GM23338 (cell line): ENCODE measurements at regions not wholly inside any gene's neighbourhood (a gene's known extent, or its start where the extent isn't known, plus 50 kb on each side); places are given as distances from the start of the nearest gene placed in this dataset.

Source experiments
- ATAC-seq: fragments of 200-7000 bp; cut with Tn5 transposase; 3 replicates; pipeline ENCODE4 v1.9.1; 2020
- DNase-seq: peaks from one replicate; pipeline ENCODE4 v3.0.0-alpha.2; 2015; ENCODE audit warnings: low spot score
- H2AFZ ChIP-seq: fragments of 200-600 bp; sonication (generic); 2 replicates; pipeline ENCODE4 v1.8.0; 2016; ENCODE audit warnings: antibody characterized with exemption, mild to moderate bottlenecking, moderate library complexity
- H3F3A ChIP-seq: fragments of 200-600 bp; sonication (generic); replicated peaks from 2 replicates; pipeline ENCODE4 v1.8.0; 2017; ENCODE audit warnings: antibody characterized with exemption, mixed run types, low read depth
- H3K27ac ChIP-seq: fragments of 200-600 bp; sonication (generic); 2 replicates; pipeline ENCODE4 v1.6.1; 2016; ENCODE audit warnings: low read depth
- H3K27me3 ChIP-seq: fragments of 200-600 bp; sonication (generic); 2 replicates; pipeline ENCODE4 v1.8.0; 2016; ENCODE audit warnings: mild to moderate bottlenecking, mixed run types, moderate library complexity; ENCODE audit not compliant: insufficient read depth
- H3K36me3 ChIP-seq: fragments of 200-600 bp; sonication (generic); 2 replicates; pipeline ENCODE4 v1.8.0; 2016; ENCODE audit warnings: mild to moderate bottlenecking; ENCODE audit not compliant: insufficient read depth
- H3K4me1 ChIP-seq: fragments of 200-600 bp; sonication (generic); 2 replicates; pipeline ENCODE4 v1.8.0; 2016; ENCODE audit warnings: mild to moderate bottlenecking, moderate library complexity; ENCODE audit not compliant: insufficient read depth
- H3K4me2 ChIP-seq: fragments of 200-600 bp; sonication (generic); 2 replicates; pipeline ENCODE4 v1.7.1; 2017; ENCODE audit warnings: mixed run types
- H3K4me3 ChIP-seq: fragments of 200-600 bp; sonication (generic); 2 replicates; pipeline ENCODE4 v1.6.1; 2016; ENCODE audit warnings: mixed run types
- H3K79me2 ChIP-seq: fragments of 200-600 bp; sonication (generic); replicated peaks from 2 replicates; pipeline ENCODE4 v1.8.0; 2017; ENCODE audit warnings: mild to moderate bottlenecking; ENCODE audit not compliant: insufficient read depth
- H3K9me2 ChIP-seq: fragments of 200-600 bp; sonication (generic); 2 replicates; pipeline ENCODE4 v1.8.0; 2017; ENCODE audit not compliant: insufficient read depth
- H4K20me1 ChIP-seq: fragments of 200-600 bp; sonication (generic); replicated peaks from 2 replicates; pipeline ENCODE4 v1.8.0; 2017; ENCODE audit warnings: mild to moderate bottlenecking; ENCODE audit not compliant: insufficient read depth
- H3K27ac Mint-ChIP-seq: 2 replicates; pipeline ENCODE4 v1.8.0; 2020; ENCODE audit warnings: inconsistent platforms, mild to moderate bottlenecking, moderate library complexity, mixed read lengths
- H3K27me3 Mint-ChIP-seq: 3 replicates; pipeline ENCODE4 v1.8.0; 2022; ENCODE audit warnings: low read depth, mild to moderate bottlenecking, moderate library complexity, mixed read lengths, inconsistent platforms; ENCODE audit not compliant: insufficient read depth, poor library complexity
- H3K36me3 Mint-ChIP-seq: 3 replicates; pipeline ENCODE4 v1.8.0; 2021; ENCODE audit warnings: low read depth, mild to moderate bottlenecking, inconsistent platforms, moderate library complexity, mixed read lengths
- H3K4me1 Mint-ChIP-seq: 3 replicates; pipeline ENCODE4 v1.8.0; 2020; ENCODE audit warnings: mild to moderate bottlenecking, inconsistent platforms, mixed read lengths
- H3K4me3 Mint-ChIP-seq: 3 replicates; pipeline ENCODE4 v1.8.0; 2021; ENCODE audit warnings: moderate library complexity, mild to moderate bottlenecking, inconsistent platforms, mixed read lengths
- H3K9me3 Mint-ChIP-seq: 3 replicates; pipeline ENCODE4 v1.8.0; 2020; ENCODE audit warnings: moderate library complexity, mild to moderate bottlenecking, inconsistent platforms, mixed read lengths
- CREB1 ChIP-seq: fragments of 250-450 bp; sonication (Bioruptor Pico); IDR thresholded peaks from 2 replicates; pipeline ENCODE4 v1.5.0; 2020; ENCODE audit warnings: low read depth, mild to moderate bottlenecking, moderate library complexity
- ETS1 ChIP-seq: IDR thresholded peaks from 2 replicates; pipeline ENCODE4 v1.6.1; 2016; ENCODE audit warnings: antibody characterized with exemption
- EZH2 ChIP-seq: fragments of 200-600 bp; sonication (generic); IDR thresholded peaks from one replicate; pipeline ENCODE4 v1.8.0; 2017; ENCODE audit warnings: antibody characterized with exemption, mild to moderate bottlenecking, low read depth; ENCODE audit not compliant: unreplicated experiment
- EZH2phosphoT487 ChIP-seq: fragments of 200-600 bp; sonication (generic); IDR thresholded peaks from one replicate; pipeline ENCODE4 v1.8.1; 2018; ENCODE audit warnings: antibody characterized with exemption; ENCODE audit not compliant: unreplicated experiment
- JUNB ChIP-seq: IDR thresholded peaks from one replicate; pipeline ENCODE4 v1.6.1; 2016; ENCODE audit warnings: antibody characterized with exemption; ENCODE audit not compliant: unreplicated experiment
- NANOG ChIP-seq: IDR thresholded peaks from 2 replicates; pipeline ENCODE4 v1.6.1; 2016; ENCODE audit warnings: antibody characterized with exemption, borderline replicate concordance
- POLR2AphosphoS5 ChIP-seq: IDR thresholded peaks from 2 replicates; pipeline ENCODE4 v1.6.1; 2016; ENCODE audit warnings: antibody characterized with exemption, low read depth
- REST ChIP-seq: IDR thresholded peaks from one replicate; pipeline ENCODE4 v1.6.1; 2018; ENCODE audit warnings: antibody characterized with exemption; ENCODE audit not compliant: unreplicated experiment
- STAT1 ChIP-seq: IDR thresholded peaks from one replicate; pipeline ENCODE4 v1.6.1; 2016; ENCODE audit warnings: antibody characterized with exemption; ENCODE audit not compliant: unreplicated experiment
- ZNF114 ChIP-seq: fragments of 250-450 bp; sonication (Bioruptor Pico); IDR thresholded peaks from 2 replicates; pipeline ENCODE4 v1.5.0; 2020; ENCODE audit warnings: mild to moderate bottlenecking, moderate library complexity
- ZNF331 ChIP-seq: fragments of 250-450 bp; sonication (Bioruptor Pico); IDR thresholded peaks from 2 replicates; pipeline ENCODE4 v1.5.0; 2020; ENCODE audit warnings: low read depth, mild to moderate bottlenecking, moderate library complexity
- TF ChIP-seq, protein P1 (sequence below): fragments of 250-450 bp; sonication (Bioruptor Pico); IDR thresholded peaks from 2 replicates; pipeline ENCODE4 v1.5.0; 2020; ENCODE audit warnings: mild to moderate bottlenecking, moderate library complexity
- TF ChIP-seq, protein P2 (sequence below), 2 experiments: fragments of 200-600 bp in 1 of 2; sonication (generic) in 1 of 2; conservative IDR thresholded peaks; 2 replicates each; pipeline versions ENCODE4 v1.5.1 to v1.6.1; 2016 to 2017; ENCODE audit warnings: antibody characterized with exemption in 2 of 2, low read depth in 2 of 2, mild to moderate bottlenecking in 2 of 2, moderate library complexity in 1 of 2

DNA sequence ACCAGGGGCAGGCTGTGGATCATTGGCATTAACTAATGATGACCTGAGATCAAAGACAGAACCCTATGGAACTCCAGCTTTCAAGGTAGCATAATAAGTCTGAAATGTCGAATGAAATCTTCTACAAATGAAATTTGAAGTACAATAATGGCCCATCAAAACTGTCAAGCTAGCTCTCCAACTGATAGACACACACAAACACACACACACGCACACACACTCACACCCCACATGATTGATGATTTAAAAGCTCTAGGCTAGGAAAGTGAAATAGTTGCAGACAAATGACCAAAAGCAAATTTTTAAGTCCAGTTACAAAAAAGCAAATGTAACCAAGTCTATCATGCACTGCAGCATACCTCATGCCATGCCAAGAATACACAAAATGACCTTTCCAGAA lies 655.7 kb downstream of the C4orf33 start:
- Mint-ChIP-seq H3K9me3 (no peaks in the 10 kb centered on the region), H3K36me3 (no peaks in the 10 kb centered on the region), H3K4me3 (no peak overlapping the region), H3K4me1 (peaks cover 8% of the 10 kb centered on the region), H3K27me3 (no peaks in the 10 kb centered on the region), H3K27ac (no peak overlapping the region)
- Histone ChIP-seq H3K27ac (no peak overlapping the region), H3K9me2 (no peaks in the 10 kb centered on the region), H3F3A (no peaks in the 10 kb centered on the region), H3K36me3 (no peaks in the 10 kb centered on the region), H3K4me3 (no peak overlapping the region), H4K20me1 (no peaks in the 10 kb centered on the region), H3K79me2 (no peaks in the 10 kb centered on the region), H3K4me1 (no peaks in the 10 kb centered on the region), H2AFZ (no peak overlapping the region), H3K27me3 (no peaks in the 10 kb centered on the region), H3K4me2 (no peak overlapping the region)
- no peak for ATAC-seq
- TF ChIP-seq ZNF331 (CRISPR knock-in tag) (no peak), EZH2phosphoT487 (no peak), NANOG (no peak), ZNF114 (CRISPR knock-in tag) (no peak), POLR2AphosphoS5 (no peak), REST (no peak), CREB1 (CRISPR knock-in tag) (no peak), ETS1 (no peak), JUNB (no peak), EZH2 (no peak), STAT1 (no peak)
- TF ChIP-seq, protein P1, sequence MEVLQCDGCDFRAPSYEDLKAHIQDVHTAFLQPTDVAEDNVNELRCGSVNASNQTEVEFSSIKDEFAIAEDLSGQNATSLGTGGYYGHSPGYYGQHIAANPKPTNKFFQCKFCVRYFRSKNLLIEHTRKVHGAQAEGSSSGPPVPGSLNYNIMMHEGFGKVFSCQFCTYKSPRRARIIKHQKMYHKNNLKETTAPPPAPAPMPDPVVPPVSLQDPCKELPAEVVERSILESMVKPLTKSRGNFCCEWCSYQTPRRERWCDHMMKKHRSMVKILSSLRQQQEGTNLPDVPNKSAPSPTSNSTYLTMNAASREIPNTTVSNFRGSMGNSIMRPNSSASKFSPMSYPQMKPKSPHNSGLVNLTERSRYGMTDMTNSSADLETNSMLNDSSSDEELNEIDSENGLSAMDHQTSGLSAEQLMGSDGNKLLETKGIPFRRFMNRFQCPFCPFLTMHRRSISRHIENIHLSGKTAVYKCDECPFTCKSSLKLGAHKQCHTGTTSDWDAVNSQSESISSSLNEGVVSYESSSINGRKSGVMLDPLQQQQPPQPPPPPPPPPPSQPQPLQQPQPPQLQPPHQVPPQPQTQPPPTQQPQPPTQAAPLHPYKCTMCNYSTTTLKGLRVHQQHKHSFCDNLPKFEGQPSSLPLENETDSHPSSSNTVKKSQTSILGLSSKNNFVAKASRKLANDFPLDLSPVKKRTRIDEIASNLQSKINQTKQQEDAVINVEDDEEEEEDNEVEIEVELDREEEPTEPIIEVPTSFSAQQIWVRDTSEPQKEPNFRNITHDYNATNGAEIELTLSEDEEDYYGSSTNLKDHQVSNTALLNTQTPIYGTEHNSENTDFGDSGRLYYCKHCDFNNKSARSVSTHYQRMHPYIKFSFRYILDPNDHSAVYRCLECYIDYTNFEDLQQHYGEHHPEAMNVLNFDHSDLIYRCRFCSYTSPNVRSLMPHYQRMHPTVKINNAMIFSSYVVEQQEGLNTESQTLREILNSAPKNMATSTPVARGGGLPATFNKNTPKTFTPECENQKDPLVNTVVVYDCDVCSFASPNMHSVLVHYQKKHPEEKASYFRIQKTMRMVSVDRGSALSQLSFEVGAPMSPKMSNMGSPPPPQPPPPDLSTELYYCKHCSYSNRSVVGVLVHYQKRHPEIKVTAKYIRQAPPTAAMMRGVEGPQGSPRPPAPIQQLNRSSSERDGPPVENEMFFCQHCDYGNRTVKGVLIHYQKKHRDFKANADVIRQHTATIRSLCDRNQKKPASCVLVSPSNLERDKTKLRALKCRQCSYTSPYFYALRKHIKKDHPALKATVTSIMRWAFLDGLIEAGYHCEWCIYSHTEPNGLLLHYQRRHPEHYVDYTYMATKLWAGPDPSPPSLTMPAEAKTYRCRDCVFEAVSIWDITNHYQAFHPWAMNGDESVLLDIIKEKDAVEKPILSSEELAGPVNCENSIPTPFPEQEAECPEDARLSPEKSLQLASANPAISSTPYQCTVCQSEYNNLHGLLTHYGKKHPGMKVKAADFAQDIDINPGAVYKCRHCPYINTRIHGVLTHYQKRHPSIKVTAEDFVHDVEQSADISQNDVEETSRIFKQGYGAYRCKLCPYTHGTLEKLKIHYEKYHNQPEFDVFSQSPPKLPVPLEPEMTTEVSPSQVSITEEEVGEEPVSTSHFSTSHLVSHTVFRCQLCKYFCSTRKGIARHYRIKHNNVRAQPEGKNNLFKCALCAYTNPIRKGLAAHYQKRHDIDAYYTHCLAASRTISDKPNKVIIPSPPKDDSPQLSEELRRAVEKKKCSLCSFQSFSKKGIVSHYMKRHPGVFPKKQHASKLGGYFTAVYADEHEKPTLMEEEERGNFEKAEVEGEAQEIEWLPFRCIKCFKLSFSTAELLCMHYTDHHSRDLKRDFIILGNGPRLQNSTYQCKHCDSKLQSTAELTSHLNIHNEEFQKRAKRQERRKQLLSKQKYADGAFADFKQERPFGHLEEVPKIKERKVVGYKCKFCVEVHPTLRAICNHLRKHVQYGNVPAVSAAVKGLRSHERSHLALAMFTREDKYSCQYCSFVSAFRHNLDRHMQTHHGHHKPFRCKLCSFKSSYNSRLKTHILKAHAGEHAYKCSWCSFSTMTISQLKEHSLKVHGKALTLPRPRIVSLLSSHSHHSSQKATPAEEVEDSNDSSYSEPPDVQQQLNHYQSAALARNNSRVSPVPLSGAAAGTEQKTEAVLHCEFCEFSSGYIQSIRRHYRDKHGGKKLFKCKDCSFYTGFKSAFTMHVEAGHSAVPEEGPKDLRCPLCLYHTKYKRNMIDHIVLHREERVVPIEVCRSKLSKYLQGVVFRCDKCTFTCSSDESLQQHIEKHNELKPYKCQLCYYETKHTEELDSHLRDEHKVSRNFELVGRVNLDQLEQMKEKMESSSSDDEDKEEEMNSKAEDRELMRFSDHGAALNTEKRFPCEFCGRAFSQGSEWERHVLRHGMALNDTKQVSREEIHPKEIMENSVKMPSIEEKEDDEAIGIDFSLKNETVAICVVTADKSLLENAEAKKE, result no peak
- TF ChIP-seq, protein P2, sequence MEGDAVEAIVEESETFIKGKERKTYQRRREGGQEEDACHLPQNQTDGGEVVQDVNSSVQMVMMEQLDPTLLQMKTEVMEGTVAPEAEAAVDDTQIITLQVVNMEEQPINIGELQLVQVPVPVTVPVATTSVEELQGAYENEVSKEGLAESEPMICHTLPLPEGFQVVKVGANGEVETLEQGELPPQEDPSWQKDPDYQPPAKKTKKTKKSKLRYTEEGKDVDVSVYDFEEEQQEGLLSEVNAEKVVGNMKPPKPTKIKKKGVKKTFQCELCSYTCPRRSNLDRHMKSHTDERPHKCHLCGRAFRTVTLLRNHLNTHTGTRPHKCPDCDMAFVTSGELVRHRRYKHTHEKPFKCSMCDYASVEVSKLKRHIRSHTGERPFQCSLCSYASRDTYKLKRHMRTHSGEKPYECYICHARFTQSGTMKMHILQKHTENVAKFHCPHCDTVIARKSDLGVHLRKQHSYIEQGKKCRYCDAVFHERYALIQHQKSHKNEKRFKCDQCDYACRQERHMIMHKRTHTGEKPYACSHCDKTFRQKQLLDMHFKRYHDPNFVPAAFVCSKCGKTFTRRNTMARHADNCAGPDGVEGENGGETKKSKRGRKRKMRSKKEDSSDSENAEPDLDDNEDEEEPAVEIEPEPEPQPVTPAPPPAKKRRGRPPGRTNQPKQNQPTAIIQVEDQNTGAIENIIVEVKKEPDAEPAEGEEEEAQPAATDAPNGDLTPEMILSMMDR (conservative IDR thresholded peaks at IDR 0.05; ENCODE audit: low read depth in 2 of 2), result no peak
- no peak for DNase-seq
